ACHN (cell line): ENCODE measurements at regions not wholly inside any gene's neighbourhood (a gene's known extent, or its start where the extent isn't known, plus 50 kb on each side); places are given as distances from the start of the nearest gene placed in this dataset.

Source experiments
- DNase-seq: peaks from one replicate; pipeline ENCODE4 v3.0.0-alpha.2; 2015
- in situ Hi-C: cut with HindIII; loops from 2 replicates; pipeline ENCODE4 v1.10.0; 2017; ENCODE audit warnings: low sequenced_read_pairs, low pct_ligation_motif_present, low pct_unique_long_range_greater_than_20kb

DNA sequence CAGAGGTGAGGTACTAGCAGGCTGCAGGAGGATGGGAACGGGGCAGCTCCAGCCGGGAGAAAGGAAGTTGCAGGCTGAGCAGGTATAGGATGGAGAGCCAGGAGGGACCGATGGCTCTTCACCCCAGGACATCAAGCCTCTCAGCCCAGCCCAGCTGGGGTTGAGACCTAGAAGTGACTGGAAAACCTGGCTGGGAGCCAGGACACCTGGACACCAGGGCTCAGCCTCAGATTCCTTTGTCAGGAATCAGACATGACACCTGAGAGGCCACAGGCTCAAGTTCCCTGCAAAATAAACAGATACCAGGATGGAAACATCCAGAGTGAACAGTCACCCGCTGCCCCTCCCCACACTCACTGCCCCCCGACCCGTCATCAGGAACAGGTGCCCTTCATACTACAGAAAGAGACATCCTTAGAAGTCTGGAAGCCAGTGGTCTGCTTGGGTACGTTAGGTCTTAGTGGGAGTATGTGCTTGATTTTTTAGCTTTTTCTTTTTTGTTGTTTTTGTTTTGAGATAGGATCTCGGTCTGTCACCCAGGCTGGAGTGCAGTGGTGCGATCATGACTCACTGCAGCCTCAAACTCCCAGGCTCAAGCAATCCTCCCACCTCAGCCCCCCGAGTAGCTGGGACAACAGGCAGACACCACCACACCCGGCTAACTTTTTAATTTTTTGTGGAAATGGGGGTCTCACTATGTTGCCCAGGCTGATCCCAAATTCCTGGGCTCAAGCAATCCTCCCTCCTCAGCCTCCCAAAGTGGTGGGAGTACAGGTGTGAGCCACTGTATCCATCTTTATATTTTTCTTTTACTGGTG lies 74.5 kb upstream of the CALM2 start:
- in situ Hi-C loops = no loop called here
- no peak for DNase-seq

DNA sequence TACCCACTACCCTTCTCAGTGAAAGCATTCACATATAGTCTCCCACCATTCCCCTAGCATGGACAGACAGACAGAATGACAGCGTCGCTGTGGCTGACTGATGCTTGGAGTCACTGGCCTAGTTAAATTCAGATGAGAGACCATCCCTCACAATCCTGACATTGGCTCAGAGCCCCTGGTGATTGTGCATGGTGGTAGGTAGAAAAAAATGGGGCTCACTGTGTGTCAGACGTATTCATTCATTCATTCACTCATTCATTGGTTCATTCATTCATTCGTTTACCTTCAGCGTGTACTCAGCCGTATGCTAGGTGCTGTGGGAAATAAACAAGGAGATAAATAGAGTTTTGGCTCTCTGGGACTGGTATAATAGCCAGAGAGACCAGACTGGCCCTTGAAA lies 73.6 kb upstream of the CALM2 start:
- in situ Hi-C loops = no loop called here
- no peak for DNase-seq

DNA sequence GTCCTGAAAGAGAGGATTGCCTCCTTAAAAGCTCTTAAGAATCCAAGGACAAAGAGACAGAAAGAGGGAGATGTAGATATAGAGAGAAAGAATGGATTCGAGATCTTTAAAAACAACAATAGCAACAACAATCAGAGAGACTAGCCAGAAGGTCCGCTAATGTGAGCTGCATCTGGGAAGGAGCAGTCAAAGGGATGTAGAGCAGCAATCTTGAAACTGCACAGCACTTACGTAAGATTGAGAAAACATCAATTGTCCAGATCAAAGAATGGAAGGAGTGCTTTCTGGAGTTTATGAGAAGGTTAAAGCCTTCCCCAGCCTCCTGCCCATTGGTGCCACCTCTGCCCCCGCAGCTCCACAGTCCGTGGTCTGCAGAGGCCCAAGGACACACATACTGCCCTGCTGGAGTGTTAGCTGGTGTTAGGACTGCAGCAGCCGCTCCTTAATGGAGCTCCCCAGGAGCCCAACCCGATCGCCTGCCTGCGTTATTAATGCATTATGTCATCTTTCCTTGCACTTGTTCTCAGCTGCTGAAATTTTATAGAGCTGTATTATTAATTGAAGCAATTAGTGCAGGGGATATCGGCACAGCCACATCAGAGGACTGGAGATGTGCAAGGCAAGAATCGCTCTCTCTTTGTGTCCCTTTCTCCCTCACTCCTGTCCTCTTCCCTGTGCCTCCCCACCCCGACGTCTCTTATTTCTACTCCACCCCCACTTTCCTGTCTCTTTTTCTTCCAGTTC lies 73.0 kb upstream of the CALM2 start:
- in situ Hi-C loops = no loop called here
- DNase-seq = no peak

DNA sequence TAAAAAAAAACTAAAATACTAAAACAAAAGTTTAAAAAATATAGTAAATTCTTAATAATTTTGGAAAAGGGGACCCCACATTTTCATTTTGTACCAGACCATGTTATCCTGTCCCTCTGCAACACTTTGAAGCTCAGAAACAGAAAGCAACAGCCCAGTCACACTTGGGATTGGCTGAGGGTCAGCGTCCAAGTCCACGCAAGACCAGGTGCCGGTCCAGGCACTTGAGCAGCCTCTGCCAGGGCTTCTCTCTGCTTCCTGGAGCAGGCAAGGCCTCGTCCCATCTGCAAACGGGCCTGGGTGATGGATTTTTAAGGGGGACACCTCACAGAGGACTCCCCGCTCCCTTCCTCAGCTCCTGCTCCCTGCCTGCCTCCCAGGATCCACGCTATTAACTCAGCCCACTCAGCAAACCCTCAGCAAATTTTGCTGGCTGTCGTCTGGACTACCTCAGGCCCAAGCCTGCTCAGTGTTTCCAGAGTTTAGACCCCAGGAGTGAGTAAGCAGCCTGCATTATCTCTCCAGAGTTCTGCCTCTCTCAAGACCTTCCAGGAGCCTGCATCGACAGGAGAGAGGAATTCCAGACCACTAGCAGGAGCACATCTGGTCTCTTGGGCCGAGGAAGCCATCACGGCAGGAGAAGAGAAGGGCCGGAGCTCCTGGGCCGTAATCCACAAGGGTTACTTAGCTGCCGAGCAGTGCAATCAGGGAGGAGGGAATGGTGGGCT lies 67.4 kb upstream of the CALM2 start:
- in situ Hi-C loops = no loop called here
- no peak for DNase-seq

DNA sequence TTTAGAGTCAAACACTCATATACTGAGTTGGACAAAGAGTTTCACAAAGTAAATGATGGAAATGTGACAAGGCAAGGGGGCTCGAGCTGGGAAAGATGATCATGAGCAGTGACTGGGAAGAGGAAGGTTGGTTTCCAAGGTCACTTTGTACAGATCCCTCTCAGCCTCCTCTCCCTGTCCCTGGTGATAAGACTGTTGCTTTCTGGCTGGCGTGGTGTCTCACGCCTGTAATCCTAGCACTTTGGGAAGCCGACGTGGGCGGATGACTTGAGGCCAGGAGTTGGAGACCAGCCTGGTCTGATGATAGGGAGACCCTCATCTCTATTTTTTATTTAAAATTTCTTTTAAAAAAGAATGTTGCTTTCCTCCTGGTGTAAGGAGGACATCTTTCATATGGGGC lies 65.4 kb upstream of the CALM2 start:
- no peak for DNase-seq
- in situ Hi-C loops = no loop called here

DNA sequence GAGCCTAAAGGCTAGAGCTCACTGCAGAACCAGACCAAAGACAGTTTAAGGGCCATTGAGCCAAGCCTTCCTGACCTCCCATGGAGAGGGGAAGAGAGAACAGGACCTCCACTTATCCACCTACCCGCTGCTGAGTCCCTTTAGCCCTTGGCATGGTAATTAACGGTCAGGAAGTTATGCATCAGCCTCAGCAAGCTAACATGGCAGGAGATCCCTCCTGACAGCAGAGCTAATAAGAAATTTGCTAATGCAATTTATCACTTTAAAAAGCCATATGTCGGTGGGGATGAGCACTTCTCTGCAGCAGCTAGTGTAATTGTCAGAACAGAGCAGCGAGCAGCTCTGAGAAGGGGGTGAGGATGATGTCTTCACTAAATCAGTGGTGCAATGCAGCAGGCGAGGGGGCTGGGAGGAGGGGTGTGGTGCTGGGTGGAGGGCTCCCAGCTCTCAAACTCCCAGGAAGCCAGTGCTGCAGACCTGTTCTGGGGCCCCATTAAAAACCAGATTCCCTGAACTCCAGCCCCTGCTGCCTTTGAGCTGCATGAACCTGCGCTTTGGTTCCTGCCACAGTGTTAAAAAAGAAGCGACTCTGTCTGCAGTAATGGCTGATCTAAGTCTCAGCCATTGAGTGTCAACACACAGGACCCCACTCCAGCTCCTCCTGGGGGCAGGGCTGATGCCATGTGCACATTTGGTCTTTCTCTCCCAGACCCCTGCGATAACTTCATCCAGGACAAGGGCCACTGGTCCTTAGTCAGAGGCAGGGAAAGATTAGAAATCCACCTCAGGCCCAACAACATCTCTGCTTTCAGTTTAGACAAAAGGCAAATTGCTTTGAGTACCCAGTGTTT lies 63.0 kb upstream of the CALM2 start:
- in situ Hi-C loops = no loop called here
- DNase-seq = no peak

DNA sequence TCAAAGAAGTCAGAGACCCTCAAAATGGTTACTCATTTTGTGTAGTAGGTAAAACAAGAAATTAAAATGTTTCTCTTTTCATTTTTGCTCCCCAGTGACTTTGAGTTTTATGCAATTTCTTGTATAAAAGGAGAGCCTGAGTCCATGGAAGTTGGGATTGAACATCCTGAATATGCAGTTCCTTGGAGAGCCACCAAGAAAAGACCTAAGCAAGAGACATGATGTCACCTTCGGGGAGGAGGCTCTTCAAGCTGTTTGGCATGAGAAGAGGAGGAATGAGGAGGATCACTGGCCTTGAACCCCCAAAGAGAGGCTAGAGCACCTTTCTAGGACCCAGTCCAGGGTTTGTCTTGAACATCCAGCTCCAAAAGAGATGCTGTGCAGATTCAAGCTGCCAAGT lies 62.3 kb upstream of the CALM2 start:
- in situ Hi-C loops = no loop called here
- no peak for DNase-seq

DNA sequence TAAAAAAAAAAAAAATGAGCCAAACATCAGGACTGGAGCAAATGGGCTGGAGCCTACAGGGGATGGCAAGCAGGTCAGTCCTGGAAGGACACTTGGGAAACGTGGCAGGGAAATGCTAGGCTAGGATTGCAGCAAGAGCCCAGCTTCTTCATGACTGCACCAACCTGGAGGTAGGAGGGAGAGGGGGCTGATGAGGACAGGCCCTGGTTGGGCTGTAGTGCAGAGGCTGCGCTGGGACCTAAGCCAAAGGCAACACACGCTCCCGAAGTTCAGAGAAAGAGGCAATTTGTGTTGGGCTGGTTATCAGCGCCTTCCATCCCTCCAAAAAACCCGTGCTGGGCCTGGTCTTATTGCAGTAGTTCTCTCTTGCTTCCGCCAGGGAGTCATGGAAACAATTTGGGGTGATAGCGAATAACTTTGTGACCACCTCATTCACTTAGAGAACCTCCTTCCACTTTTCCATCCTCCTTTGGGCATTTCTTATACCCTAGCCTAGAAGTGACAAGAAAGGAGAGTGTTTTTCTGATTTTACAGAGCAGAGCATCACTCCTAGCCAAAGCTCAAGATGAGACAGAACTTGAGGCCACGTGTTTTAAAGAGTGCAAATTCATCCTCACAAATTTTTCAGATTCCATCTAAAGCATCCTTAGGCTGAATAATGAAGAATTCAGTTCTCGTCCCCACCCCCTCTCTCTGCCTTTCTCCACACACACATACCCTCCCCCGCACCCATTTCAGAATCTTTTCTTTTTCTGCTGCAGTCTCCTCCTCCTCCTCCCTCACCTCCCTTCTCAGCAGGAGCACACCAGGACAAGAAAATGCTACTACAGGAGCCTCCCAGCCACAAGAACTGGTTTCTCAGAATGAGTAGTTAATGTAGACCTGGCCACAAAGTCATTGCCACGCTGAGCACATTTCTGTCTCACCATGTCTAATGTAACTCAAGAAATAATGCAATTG lies 61.3 kb upstream of the CALM2 start:
- in situ Hi-C loops = no loop called here
- DNase-seq = no peak

DNA sequence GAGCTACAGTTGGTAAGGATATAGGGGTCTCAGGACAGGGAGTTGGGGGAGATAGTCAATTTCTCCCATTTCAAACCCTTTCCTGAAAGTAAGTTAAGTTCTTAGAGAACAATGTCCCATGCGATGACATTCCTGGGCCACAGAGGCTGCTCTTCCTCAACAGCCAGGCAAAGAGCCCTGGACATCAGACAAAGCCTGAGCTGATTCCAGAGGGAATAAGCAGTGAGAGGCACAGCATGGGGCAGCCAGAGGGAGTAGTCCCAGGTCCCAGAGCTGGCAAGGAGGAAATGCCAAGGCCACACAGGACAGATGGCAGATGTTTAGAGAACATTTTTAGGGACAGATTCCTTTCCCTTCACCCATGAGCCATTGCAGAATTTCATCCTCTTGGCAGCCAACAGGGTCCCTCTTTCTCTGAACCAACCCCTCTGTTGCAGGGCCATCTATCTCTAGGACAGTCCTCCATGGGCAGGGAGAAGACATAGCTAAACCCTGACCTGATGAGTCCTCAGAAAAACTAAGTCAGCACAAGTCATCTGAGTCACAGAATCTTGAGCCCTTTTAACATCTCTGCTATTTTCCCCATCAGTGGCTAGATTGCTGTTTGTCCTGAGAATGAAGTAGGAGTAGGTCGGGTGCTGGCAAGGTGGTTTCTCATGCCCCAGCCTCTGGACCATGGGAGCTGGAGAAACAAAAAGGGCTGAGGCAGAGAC lies 60.3 kb upstream of the CALM2 start:
- in situ Hi-C loops = no loop called here

DNA sequence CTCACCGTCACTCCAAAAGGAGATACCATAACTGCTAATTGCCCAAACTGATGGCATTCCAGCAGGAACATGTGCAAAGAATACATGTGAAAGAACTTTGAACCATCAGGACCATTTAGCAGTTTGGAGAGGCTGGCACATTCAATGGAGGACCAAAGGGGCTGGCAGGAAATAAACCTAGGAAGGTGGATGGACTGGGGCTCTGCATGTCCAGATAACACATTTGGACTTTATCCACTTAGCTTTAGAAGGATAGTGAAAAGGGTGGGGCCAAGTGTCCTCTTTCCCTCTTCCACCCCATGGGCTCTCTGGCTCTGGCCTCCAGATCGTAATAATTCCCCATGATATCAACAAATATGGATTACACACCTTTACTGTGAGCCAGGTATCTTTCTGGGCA lies 58.8 kb upstream of the CALM2 start:
- DNase-seq = no peak
- in situ Hi-C loops = no loop called here

More for the DNA sequence above, 60.3 kb upstream of the CALM2 start:
- DNase-seq = no peak

DNA sequence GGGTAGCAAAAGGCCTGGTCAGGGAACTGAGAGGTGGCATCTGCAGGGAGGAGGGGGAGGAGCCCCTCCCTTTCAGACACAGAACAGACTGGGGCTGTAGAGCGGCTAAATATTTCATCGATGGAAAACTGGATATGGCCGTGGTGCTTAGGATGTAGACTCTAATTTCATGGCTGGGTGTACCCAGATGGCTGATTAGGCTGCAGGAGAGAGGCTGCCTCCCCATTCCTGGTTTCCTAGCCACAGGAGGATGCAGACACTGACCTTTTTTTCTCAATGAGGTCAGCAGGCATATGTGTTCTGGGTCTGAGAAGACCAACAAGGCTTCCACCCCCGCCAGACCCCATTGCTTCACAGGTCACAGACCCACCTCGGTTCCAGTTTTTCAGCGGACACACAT lies 58.1 kb upstream of the CALM2 start:
- no peak for DNase-seq
- in situ Hi-C loops = no loop called here

DNA sequence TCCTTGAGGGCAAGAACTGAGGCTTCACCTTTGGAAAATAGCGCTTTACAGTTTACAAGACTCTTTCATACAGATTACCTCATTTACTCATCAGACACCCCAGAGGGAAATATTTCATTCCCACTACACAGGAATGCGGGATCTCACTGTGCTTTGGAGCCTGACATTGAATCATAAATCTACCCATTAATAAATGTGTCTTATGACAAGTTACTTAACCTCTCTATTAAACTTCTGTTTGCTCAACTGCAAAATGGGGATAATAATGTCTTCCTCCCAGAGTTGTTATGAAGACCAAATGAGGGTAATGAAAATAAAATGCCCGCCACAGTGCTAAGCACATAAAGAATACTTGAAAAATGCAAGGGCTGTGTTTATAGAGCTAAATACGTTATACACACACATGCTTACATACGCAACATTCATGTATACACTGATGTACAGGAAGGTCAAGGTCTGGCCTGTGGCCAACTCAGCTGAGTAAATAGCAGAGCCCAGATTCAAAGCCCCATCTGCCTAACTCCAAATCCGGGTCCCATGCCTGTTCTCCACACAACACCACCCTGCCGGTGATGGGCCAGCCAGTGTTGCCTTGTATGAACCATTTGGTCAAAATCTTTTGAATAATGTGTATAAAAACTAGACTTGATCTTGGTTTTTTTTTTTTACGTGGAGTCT lies 56.6 kb upstream of the CALM2 start:
- in situ Hi-C loops = no loop called here
- DNase-seq = no peak

DNA sequence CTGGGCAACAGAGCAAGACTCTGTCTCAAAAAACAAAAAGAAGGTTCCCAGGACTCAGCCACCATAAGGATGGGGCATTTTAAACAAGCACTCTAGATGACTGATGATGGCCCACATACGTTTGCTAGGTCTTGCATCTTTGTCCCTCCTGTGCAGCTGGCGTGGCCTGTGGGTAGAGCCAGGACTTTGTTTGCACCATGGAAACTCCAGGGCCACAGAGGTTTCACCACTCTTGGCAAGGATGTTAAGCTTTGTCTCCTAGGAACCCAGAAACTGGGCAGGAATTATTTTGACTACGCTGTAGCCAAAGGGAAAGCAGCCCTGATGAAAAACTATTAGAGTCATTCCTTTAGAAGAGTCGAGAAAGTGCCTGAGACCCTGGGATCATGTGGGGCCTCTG lies 54.1 kb upstream of the CALM2 start:
- DNase-seq = no peak
- in situ Hi-C loops = no loop called here

DNA sequence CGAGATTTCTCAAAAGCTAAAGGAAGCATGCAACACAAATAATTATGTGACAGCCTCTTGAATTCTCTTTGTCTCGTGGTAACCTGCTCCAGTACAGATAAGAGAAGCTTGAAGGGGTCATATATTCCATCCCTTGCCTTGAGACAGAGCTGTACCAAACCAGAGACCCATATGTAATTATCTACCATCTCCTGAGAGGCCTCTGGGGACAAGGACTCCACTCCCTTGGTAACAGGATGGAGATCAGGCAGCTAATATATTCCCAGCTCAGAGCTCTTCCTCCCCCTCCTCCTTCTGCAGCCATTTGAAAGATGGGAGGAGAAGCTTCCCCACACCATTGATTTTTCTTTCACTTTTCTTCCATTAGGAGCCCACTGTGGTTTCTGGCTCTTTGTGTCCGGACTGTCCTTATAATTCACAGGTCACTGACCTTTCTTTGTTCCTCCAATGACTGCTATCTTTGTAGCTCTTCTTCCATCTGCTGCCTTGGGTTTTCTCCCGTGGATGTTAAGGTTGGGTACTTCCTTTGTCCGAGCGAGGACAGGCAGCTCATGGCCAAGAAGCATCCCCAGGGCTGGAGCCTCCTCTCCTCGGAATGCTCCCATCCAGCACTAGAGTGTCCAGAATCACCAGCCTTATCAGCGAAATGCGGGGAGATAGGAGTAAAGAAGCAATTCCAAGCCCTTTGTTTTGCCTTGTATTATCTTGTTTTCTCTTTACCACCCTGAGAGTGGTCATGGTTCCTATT lies 51.4 kb upstream of the CALM2 start:
- in situ Hi-C loops = no loop called here
- no peak for DNase-seq

DNA sequence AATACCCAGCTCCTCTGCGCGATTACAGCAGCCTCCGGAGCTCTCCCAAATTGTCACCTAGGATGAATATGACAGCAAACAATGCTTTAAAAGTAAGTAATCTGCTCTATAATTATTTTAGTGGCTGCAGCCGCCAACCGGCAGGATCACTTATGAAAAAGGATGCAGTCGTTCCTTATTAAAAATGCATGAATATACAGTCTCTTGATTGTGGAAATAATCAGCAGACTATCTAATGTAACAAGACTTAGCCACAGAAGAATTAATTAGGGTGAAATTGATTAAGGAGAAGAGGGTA lies 50.6 kb upstream of the CALM2 start:
- no peak for DNase-seq
- in situ Hi-C loops = no loop called here
